ENCODE measurements at regions not wholly inside any gene's neighbourhood (a gene's known extent, or its start where the extent isn't known, plus 50 kb on each side); places are given as distances from the start of the nearest gene placed in this dataset.

DNA sequence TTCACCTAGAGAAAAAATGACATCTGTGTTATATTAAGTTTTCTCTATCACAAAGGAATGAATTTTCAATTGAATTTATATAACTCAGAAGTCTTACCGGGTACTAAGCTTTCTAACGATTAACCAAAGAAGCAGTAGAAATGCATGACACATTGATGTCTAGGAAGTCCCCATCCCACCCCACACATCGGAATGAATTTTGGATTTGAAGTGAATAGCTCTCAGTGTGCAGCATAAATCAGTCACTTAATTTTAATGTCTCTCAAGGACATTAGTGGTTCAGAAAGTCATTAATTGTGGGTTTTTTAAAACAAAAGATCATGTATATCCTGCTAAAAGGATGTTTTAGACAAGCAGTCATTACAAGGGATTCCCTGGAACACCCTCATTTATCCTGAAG is 141.4 kb upstream of the PIEZO2 start:
- Histone ChIP-seq H3K9me3 (no peaks in the 10 kb centered on the region), H3K4me3 (no peak overlapping the region), H3K36me3 (no peaks in the 10 kb centered on the region), H3K27me3 (no peaks in the 10 kb centered on the region), H3K4me1 (no peaks in the 10 kb centered on the region), H3K27ac (no peak overlapping the region)
- ATAC-seq = no peak
- 62% methylated on average over 3 of the region's 3 CpGs for WGBS (ENCODE audit: insufficient coverage, low coverage, low lambda C conversion rate, missing lambda C conversion rate)
- intact Hi-C loops (cut with DNase I) = no loop called here
- no peak for TF ChIP-seq POLR2A (IDR thresholded peaks at IDR 0.05)
- TF ChIP-seq, protein P1, sequence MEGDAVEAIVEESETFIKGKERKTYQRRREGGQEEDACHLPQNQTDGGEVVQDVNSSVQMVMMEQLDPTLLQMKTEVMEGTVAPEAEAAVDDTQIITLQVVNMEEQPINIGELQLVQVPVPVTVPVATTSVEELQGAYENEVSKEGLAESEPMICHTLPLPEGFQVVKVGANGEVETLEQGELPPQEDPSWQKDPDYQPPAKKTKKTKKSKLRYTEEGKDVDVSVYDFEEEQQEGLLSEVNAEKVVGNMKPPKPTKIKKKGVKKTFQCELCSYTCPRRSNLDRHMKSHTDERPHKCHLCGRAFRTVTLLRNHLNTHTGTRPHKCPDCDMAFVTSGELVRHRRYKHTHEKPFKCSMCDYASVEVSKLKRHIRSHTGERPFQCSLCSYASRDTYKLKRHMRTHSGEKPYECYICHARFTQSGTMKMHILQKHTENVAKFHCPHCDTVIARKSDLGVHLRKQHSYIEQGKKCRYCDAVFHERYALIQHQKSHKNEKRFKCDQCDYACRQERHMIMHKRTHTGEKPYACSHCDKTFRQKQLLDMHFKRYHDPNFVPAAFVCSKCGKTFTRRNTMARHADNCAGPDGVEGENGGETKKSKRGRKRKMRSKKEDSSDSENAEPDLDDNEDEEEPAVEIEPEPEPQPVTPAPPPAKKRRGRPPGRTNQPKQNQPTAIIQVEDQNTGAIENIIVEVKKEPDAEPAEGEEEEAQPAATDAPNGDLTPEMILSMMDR (IDR thresholded peaks at IDR 0.05) = no peak
- no peak for DNase-seq

DNA sequence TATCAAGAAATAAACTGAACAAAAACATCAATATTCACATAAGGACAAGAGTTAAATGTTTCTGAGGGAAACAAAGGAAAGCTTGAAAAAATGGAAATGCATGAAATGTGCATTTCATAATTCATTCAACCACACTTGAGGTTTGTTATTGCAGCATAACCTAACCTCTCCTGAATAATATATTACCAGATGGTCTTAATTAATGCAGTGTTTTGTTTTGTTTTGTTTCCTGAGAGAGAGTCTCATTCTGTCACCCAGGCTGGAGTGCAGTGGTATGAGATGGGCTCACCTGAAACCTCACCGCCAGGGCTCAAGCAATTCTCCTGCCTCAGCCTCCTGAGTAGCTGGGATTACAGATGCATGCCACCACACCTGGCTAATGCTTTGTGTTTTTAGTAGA is 139.9 kb upstream of the PIEZO2 start:
- intact Hi-C loops (cut with DNase I) = no loop called here
- Histone ChIP-seq H3K4me1 (peaks cover 0 to 6% (median 2%) of the 10 kb centered on the region in 4 donors), H3K27me3 (no peaks in the 10 kb centered on the region), H3K36me3 (no peaks in the 10 kb centered on the region), H3K4me3 (no peak overlapping the region), H3K27ac (no peak overlapping the region), H3K9me3 (no peaks in the 10 kb centered on the region)
- ATAC-seq (no peak), DNase-seq (no peak)
- TF ChIP-seq, protein P1 (IDR thresholded peaks at IDR 0.05) = no peak
- TF ChIP-seq POLR2A (IDR thresholded peaks at IDR 0.05) = no peak
- WGBS (ENCODE audit: insufficient coverage, low coverage, low lambda C conversion rate, missing lambda C conversion rate) = no CpG with 5 or more reads among the region's 1 CpG

DNA sequence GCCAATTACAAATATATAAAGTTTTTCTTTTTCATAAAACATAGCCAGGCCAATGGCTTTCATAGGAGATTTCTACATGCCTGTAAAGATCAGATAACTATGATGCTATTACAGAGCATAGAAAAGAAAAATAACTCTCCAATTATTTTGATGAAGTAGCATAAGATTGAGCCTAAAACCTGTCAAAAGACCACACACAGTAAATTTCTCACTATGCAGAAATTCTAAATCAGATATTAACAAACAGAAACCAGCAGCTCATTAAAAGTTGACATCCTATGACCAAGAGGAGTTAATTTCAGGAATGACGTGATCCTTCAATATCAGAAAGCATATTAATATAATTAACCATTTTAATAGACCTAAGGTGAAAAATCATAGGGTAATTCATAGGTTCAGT is 139.0 kb upstream of the PIEZO2 start:
- Histone ChIP-seq H3K36me3 (no peaks in the 10 kb centered on the region), H3K9me3 (no peaks in the 10 kb centered on the region), H3K4me3 (no peak overlapping the region), H3K27me3 (no peaks in the 10 kb centered on the region), H3K4me1 (peaks cover 0 to 10% (median 4%) of the 10 kb centered on the region in 4 donors), H3K27ac (no peak overlapping the region)
- no peak for TF ChIP-seq POLR2A (IDR thresholded peaks at IDR 0.05)
- TF ChIP-seq, protein P1 (IDR thresholded peaks at IDR 0.05) = no peak
- WGBS (ENCODE audit: insufficient coverage, low coverage, low lambda C conversion rate, missing lambda C conversion rate) = 89% methylated on average over 1 of the region's 1 CpG
- DNase-seq (no peak), ATAC-seq (no peak)
- intact Hi-C loops (cut with DNase I) = no loop called here

DNA sequence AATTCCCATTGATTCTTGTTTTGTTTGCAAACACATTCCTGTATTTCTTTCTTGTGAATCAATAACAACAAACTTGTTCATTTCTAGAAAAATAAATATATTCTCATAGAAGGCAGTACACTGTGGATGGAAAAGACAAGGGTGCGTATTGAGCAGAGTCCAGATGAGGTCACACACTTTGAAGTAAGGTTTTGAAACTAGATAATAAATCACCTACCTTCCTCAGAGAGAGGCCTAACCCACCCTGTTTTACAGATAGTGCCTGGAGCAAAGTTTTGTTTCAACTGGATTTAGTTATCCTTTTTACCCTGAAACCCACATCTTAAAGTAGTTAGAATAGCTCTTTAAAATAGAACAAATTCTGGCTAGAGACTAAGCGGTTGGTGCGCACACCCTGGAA is 137.1 kb upstream of the PIEZO2 start:
- TF ChIP-seq, protein P1 (IDR thresholded peaks at IDR 0.05) = no peak
- no peak for TF ChIP-seq POLR2A (IDR thresholded peaks at IDR 0.05)
- ATAC-seq (no peak), DNase-seq (no peak)
- intact Hi-C loops (cut with DNase I) = no loop called here
- Histone ChIP-seq H3K27me3 (no peaks in the 10 kb centered on the region), H3K9me3 (no peaks in the 10 kb centered on the region), H3K4me3 (no peak overlapping the region), H3K27ac (no peak overlapping the region), H3K36me3 (no peaks in the 10 kb centered on the region), H3K4me1 (peaks cover 0 to 16% (median 4%) of the 10 kb centered on the region in 4 donors)
- 85% methylated on average over 3 of the region's 3 CpGs for WGBS (ENCODE audit: insufficient coverage, low coverage, low lambda C conversion rate, missing lambda C conversion rate)

DNA sequence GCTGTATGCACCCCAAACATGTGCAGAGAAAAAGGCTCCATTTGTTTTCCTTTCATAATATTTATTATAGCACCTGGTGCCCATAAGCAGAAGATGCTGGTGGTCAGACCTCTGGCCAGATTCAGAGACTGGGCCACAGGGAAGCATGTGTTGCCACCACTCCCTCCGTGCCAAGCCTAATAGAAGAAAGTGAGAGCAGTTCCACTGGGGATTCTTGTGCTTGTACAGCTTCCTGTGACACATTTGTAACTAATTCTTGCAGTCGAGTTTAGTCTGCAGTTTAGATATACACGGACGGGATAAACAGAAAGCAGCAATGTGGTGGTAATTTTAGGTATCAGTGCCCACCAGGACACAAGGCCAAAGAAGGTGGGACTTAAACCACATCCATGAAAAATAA is 135.4 kb upstream of the PIEZO2 start:
- Histone ChIP-seq H3K36me3 (no peaks in the 10 kb centered on the region), H3K4me3 (no peak overlapping the region), H3K27me3 (no peaks in the 10 kb centered on the region), H3K9me3 (no peaks in the 10 kb centered on the region), H3K4me1 (peaks cover 0 to 16% (median 4%) of the 10 kb centered on the region in 4 donors), H3K27ac (no peak overlapping the region)
- ATAC-seq (no peak), DNase-seq (no peak)
- TF ChIP-seq, protein P1 (IDR thresholded peaks at IDR 0.05) = no peak
- TF ChIP-seq POLR2A (IDR thresholded peaks at IDR 0.05) = no peak
- 75% methylated on average over 4 of the region's 4 CpGs for WGBS (ENCODE audit: insufficient coverage, low coverage, low lambda C conversion rate, missing lambda C conversion rate)
- intact Hi-C loops (cut with DNase I) = no loop called here

Data from right lobe of liver (tissue), 6 donors.